GM18907 (cell line): ENCODE measurements at regions not wholly inside any gene's neighbourhood (a gene's known extent, or its start where the extent isn't known, plus 50 kb on each side); places are given as distances from the start of the nearest gene placed in this dataset.

Experiments used
- ATAC-seq: cut with Tn5 transposase; IDR thresholded peaks from one replicate; pipeline ENCODE4 v1.9.1; 2021; ENCODE audit warnings: mild to moderate bottlenecking, moderate library complexity; ENCODE audit not compliant: unreplicated experiment

DNA sequence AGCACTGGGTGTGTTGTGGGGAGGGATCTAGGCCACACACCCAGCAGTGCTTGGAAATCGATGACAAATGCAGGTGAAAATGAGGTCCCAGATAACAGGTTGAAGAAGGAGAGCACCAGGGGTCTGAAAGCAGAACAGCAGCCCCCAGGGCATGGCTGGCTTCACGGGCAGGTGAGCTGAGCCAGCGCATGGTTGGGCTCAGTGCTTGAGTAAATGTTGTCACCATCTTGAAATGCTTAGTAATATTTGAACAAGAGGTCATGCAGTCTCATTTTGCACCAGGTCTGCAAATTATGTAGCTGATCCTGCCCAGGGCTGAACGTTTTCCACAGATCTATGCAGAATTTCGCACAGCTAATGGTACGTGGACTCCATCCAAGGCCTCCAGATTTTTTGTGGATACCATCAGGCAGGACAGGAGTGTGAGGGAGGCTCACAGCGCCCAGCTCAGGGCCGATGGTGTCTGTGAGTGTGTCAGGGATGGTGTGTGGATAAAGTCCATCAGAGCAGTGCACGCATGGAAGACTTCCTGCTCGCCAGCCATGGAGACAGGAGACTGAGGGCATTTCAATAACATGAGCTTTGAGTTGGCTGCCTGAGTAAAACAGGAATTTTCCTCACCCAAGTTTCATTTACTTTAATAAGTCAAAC, 53.1 kb upstream of the SNX9 start:
- no peak for ATAC-seq

DNA sequence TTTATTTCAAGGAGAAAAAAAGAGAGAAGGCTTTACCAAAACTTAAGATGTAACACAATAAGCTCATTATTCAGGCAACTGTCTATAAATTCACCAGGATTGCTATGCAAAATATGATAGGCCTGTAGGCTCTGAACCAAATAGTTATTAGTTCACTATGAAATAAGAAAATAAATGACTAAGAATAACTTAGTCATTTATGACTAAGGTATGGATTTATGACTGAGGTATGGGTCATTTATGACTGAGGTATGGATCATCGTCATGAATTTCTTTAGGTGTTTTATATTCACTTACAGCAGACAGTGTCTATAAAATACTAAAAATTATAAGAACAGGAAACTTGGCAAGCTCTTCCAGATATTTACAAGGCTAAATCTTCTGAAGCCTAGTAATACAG, 52.1 kb upstream of the SNX9 start:
- no peak for ATAC-seq

DNA sequence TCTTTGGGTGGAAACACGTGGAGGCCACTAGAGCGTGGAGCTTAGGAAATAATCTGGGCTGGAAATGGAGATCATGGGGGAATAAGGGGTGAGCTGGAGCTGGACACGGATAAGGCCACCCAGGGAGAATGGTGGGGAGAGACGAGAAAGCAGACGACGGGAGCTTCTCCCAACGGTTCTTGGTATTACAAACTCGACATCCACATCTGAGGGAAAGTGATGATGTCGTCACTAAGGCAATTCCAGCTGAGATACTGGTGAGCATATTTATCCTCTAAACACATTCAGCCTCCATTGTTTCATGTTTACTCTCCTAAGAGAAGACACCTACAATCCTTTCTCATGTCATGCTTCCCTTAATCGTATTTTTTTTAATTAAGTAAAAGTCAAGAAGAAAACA, 50.2 kb upstream of the SNX9 start:
- ATAC-seq: no peak
